ENCODE measurements at regions not wholly inside any gene's neighbourhood (a gene's known extent, or its start where the extent isn't known, plus 50 kb on each side); places are given as distances from the start of the nearest gene placed in this dataset.

DNA sequence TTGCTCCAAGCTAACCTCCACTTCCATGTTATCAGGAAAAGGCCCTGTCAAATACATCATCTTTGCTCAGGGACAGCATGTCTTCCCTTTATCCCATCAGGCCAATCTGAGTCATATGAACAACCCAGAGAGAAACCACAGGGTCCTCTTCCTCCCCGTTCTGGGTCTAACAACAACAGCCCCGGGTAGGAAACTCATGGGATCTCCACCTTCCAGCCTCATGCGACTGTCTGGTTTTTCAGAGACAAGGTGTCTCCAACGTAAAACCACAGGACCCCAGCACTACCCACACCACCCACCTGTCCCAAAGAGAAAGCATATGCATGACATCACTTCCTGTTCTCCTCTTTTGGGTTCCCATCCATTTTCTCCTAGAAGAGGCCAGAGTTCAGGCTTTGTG is 217.9 kb downstream of the ENC1 start:
- DNase-seq, result no peak

DNA sequence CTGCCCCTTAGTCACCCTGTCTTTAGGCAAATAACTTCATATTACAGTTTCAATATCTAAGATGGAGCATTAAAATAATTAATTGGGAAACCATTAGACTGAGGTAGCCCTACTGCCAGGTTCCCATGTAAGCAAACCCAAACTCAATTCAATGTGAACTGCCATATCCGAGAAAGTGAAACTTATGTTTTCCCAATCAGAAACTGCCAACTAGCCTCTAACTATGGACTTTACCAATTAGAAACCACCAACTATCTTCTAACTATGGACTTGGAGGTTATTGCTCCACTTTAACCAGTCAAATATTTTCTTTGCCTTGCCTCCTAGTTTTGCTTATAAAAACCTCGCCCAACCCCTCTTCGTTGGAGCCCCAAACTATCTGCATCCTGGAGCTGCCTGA is 218.5 kb downstream of the ENC1 start:
- no peak for DNase-seq

DNA sequence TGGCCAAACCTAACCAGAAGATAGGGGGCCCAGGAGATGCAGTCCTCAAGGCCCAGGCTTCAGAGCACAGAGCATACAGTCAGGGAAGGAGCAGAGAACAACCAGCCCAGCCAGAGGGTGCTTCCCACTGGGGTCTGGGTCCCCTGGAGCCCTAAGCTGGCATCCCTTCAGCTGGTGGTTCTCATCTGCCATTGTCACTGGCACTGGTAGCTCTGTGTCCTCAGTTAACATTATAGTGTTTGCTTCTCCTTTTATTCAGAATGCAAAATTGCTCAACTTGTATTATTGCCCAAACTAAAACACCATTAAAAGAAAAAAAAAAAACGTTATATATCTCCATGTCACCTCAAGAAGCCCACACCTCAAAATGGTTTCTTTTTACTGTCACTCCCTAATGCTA is 219.2 kb downstream of the ENC1 start:
- DNase-seq, result no peak

DNA sequence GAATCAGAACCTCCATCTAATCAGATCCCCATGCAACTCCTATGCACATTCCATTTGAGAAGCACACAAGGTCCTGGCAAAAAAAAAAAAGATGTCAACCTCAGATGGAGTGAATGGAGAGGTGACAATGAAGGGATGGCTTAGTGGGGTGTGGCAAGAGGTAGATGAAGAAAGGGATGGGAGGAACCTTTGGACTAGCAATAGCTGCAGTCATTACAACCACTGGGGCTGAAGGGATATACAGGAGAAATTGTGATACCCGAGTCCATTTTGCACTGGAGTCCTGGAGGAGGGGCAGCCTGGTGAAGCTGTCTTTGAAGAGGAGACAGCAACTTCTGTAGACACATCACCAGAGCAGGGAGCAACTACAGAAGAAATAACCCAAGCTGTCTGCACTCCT is 219.6 kb downstream of the ENC1 start:
- DNase-seq, result no peak

DNA sequence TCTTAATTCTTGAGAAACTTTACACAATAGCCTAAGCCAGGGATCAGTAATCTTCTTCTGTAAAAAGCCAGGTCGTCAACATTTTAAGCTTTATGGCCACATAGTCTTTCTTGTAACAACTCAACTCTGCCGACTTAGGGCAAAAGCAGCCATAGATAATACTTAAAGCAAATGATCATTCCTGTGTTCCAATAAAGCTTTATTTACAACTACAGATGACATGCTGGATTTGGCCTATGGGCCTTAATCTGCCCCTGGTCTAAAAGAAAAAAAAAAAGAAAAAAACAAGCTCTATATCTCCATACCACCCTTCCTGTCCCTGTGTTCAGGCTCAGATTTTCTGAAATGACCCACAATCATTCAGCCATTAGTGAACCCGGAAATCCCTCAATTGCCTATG is 220.3 kb downstream of the ENC1 start:
- DNase-seq, result no peak

DNA sequence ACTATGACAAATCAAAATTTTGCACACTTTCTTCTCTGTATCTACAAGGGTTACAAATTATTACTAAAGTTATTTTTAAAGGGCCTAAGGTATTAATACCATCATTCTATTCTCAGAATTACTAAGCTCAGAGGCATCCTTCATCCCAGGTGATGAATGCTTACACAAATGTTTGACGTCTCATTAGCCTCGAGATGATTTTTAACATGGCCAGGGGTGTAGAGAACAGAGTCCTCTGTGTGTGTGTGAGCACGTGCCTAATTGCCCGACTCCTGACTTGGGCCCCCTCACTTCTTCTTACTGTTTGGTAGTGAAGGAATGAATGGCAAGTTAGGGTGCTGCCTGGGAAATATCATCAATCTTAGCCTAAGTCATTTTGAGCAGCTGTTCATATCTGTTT is 221.1 kb downstream of the ENC1 start:
- DNase-seq, result no peak

DNA sequence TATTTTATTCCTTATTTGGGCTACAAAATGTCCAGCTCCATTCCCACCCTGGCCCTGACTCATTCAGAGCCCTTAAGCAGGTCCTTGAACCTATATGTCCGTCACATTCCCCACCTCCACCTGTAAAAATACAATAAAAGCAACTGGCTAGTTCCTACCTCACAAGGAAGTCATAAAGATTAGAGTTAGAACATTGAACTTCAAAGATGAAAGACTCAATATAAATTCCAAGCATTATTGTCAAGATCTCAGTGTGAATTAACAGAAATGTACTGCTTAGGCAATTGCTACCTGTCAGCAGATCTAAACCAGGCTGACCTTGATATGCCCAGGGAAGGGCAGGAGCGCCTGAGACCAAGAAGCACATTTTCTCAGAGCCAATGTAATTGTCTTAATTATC is 221.8 kb downstream of the ENC1 start:
- no peak for DNase-seq

DNA sequence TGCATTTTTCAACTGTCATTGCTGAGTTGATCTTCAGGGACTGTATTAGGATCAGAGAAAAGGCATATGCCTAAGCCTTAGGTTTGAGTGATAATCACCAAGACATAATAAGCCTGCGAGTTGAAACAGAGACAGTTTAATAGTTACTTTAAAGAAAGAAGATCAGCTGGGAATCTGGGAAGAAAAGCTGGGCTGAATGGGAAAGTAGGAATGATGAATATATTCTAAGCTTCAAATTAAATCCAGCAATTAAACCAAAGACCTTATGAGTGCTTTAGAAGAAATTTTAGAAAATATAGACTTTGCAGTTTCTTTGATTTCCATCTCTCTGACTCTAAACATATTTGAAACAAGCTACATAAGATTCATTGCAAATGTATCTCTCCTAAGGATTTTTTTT is 222.3 kb downstream of the ENC1 start:
- DNase-seq, result no peak

DNA sequence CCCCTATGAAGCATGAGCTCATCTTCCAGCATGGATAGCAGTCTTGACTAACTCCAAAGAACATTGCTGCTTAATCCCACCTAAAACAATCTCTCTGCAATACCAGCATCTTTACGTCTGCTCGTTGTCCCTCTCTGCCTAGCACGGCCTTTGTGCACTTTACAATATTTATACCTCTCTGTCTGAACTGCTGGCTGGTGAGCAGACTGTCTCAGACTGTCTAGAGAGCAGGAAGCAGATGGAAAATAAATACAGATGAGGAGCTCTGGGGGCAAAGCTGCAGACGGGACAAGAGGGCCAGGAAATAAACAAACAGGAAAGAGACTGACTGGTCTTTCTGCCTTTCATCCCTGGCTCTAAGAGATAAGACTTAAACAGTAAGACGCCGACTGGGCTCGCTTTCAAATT is 224.8 kb downstream of the ENC1 start:
- DNase-seq, result no peak

DNA sequence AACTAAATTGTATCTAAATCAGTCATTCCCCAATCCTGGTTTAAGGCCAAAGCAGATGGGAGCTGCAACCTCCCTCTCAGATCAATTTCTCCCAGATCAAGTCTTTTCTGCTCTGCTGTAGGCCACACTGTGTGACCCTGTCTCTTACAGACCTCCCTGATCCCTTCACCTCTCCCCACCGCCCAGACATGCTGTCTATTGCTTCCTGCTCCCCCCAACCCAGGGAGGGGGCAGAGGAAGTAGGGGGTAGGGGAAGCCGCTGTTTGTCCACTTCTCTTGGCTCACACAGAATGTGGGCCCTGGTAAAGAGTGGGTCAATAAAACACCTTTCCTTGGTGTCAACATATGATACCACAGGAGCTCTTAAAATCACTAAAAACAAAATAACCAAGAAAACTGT is 226.3 kb downstream of the ENC1 start:
- DNase-seq, result no peak

DNA sequence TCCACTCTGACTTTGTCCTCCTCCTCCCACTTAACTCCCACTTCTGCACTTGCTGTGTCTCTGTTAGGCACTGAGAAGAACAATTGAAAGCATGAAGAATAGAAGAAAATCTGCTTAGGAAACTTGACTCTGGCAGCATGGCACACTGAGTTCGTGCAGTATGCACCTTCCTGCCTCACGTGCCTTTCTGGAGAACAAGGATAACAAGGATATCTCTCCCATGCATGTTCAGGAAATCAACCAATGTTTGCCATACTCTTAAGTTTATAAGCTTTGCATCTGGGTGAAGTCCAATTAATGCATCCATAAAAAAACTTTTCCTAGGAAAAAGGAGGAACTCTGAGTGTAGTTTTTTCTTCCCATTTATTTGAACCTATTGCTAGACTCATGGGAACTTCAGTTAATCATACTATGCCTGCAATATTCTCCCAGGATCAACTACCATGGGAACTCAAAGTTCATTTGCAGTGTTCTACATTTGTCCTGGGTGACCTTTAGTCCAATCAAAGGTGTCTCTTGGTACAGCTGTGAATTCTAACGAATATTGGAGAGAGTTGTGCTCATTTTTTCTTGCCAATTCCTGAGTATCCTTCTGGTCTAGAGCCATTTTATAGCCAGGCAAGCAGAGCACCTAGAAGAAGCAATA is 227.0 kb downstream of the ENC1 start:
- DNase-seq, result no peak

DNA sequence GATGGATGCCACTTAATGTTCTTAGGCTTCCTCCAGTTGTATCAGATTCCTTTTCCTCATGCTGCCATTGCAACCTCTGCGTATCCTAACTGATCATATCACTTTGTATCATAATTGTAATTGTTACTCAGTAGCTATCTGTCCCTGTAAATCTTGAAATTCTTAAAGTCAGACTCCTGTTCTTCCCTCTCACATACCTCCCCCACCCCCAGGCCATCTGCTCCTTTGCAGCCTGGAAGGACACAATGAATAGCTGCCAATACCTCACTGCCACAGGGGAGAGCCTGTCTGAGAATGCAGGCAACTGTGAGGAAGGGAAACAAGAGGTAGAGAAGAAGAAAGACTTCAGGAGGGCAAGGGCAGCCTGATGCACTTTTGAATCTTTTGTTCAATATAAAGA is 228.5 kb downstream of the ENC1 start:
- DNase-seq, result no peak

DNA sequence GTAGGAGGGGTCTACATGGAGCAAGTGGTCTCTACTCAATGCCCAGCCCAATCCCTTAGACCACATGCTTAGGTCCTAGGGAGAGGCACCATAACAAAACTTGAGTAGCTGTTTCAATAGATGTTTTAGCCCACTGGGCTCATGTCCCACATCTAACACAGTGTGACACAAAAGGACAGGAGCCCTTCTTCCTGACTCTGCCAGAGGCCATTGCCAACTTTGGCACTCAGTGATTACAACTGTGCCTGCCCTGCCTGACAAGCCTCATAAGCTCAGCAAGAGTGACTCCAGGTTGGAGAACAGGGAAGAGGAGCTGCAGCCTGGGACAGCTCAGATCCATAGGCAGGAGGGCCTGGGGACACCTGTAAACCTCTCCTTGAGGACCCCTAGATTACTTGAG is 230.8 kb downstream of the ENC1 start:
- DNase-seq, result no peak

DNA sequence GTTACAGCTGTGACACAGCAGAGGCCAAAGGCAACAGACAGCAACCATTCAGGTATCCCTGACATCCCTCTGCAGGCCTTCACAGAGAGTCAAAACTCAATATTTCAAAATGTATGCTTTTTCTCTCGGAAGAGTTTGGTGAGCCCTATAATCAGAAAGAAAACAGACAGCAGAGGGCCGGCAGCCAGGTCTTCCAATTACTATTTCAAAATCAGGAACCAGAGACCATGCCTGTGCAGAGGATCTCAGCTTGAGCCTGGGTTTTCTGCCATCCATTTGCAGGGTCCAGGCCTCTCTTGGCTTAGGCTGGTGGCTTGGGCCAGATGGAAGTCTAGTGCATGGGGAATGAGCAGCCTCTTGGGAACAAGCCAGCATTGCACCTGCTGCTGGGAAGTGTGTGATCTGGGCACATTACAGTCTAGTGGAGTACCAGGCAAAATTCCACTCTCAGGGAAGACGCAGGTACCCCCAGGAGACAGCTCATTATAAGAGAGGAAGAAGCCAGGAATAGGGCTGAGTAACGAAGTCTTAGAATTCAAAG is 231.3 kb downstream of the ENC1 start:
- peak; percentile 57 for DNase-seq

DNA sequence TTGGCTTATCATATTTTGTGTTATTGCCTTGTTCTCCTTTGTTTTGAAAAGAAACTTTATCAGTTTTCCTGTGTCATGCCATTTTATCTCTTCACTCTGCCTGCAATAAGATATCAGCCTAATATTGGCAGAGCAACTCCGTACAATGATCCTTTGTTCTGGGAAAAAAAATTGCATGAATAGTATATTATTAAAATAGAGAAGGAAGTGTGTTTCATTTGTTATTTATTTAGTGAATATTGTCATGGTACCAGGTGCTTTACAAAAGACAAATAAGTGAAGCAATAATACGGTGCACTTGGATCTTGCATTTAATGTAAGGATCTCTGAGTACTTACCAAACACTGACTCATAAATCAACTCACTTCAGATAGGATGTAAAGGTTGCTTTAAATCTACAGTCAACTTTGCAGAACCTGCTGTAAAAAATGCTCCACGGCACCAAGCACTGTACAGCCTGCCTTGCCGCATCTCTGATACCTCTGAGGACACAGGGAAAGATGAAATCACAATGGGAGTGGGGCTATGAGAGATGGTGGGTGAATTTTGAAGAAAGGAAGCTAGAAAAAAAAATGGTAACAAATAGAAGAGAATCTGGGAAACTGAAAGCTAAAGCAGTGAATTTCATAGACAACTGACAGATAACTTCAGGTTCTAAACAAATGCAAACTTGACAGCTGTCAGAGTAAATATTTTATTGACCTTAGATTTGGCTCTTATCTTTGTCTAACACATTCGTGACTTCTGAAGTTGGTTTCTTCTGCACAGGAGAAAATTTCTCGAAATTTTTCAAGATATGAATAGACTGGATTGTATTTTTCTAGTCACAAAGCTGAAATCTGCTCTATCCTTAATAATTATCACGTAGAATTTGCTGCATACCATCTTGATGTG is 232.1 kb downstream of the ENC1 start:
- peak; percentile 6 for DNase-seq

DNA sequence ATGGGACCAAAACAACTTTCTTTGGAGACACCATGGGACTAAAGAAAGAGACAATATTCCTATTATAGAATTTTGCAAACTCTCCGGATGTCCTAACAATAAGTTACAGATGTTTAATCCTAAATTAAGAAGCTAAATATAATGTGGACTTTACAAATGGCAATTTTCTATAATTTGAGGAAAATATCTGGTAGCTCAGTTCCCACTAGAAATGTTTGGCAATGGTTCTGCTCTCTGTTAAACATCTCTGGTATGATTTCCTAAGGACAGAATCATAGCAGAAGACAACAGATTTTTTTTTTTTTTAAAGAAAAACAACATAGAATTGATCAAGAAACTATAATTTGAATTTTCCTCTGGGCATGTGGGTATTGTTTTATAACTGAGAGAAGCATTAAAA is 232.8 kb downstream of the ENC1 start:
- DNase-seq, result no peak

DNA sequence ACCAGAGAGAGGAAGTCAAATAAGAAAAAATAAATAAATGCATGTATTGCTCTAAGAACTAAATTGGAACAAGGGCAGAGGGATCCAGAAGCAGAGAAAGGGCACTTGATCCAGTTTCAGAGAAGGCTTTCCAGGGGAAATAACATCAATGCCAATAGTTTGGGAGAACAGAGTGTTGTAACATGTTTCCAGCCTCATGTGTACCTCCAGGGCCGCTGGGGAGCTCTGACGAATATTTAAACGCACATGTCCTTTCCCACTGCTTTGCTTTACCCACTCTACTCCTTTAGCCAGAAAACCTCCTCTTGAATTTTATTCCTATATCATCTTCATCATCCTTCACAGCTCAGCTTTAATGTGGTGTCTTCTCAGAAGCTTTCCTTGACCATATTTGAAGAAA is 233.7 kb downstream of the ENC1 start:
- DNase-seq, result peak; percentile 15

DNA sequence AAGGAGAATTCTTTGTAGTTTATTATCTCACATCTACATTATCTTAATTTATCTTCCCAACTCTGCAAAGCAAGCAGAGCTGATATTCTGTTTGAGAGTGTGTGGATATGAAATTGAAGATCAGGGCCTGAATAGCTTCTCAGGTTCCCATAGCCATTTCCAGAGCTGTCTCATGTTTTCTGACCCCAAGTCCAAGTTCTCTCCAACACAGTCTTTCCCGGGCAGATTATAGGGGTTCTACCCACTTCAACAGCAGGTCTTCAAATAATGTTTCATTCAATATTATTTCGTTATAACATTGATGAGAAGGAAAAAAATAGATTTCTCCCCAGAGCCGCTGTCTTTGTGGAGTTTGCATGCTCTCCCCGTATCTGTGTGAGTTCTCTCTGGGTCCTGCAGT is 234.9 kb downstream of the ENC1 start:
- no peak for DNase-seq

DNA sequence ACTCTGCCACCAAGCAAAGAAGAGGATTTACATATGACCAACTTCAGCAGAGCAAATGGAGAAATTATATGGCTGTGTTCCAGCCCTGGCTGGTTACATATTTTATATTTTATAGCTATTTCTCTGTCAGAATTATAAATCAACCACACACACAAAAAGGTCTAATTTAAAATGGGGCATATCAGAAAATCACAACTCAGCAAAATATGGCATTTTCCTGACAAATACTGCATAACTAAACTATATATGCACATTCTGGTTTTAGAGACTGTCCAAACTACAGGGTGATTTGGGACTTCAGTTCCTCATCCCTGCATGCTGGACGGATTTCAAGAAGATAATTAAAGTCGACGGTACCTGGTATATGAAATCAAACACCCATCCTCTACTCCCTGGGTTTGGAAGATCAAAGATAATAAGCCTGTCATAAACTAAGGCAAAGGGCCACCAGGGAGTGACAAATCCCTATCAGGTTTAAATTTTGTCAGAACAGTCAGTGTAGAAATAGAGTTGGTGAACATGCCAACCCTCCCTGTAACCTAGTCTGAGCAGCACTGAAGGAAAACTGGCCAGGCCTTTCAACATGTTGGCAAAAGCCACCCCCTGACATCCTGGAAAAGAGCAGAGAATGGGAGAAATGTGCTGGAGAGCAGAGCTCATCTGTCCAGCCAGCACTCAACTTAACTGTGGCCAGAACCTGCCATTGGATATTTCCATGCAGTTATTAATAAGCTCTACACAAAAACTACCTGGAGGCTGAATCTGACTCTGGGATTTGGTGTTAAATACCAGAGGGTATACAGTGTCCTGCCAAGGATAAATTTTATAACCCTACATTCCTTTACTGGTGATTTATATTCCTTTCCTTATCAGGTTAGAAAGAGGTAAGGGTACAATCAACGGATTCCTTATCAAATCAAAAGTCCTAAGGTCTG is 235.7 kb downstream of the ENC1 start:
- no peak for DNase-seq

DNA sequence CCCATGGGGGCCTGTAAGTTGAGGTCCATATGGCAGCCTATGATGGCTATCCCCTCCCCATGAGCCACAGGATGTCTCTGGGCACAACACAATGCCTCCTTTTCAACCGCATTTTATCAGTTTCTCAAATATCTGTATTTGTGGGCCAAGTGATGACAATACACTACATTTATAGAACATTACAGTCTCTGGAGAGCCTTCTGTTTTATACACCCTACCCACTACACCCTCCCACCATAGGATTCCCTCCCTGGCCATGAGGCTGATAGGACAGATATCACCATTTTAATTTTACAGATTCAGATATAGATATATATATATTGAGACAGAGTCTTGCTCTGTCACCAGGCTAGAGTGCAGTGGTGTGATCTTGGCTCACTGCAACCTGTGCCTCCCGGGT is 236.8 kb downstream of the ENC1 start:
- DNase-seq, result no peak

DNA sequence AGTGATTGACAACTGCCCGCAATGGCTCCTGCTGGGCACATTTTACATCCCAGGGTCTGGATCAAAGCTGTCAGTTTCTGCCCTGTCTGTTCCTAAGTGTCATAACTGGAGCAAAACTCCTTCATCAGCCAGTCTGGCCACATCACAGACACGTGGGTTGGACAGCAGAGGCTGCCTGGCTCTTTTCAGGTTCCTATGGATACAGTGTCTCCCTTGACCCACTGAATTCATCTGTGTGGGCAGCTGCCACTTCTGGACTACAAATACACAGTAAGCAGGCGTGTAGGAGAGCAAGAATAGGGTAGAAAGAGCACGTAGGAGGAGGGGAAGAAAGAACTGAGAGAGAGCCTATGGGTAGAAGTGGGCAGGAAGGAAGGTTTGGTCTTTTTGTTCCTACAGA is 238.0 kb downstream of the ENC1 start:
- no peak for DNase-seq

DNA sequence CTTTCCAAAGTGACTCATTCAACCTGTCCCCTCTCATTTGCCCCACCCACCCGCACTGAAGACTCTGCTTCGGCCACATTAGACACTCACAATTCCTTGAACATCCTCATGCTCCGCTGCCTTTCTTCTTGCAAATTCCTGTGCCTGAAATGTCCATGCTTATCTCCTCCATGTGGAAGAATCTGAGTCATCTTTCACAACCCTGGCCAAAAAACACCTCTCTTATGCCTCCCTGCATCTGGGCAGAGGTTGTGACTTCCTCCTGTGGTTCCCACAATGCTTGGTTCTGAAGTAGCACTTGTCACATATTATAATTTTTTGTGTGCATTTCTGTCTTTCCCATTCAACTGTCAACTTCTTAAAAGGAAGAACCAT is 238.6 kb downstream of the ENC1 start:
- DNase-seq, result no peak

DNA sequence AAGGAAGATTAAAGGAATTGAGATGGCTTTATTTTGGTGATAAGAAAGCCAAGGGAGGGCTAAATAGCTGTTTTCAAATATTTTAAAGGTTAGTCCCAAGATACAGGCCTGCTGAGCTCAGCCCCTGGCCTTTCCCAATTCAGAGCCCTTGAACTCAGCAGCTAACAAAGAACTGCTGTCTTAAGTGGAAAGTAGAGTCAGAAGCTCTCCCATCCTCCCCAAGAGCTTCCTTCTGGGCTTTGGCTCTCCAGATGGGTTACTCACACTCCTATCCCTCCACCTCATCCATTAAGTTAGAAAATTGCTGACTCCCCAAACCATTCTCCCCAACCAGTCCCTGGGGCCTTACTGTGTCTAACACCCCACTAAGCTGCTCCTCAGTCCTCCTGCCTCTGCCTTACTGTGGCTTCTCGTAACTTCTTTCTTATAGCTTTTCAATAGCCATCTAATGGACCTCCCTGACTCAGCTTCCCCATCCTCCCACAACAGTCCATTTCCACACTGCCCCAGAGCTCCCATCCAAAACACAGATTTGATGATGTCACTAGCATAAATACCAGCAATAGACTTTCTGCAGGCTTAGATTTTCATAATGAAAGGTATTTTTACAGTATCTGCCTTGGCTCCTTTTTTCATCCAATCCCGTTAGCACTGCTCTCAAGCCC is 239.1 kb downstream of the ENC1 start:
- no peak for DNase-seq
